Fibroblast of skin of scalp (primary cell): ENCODE measurements at regions not wholly inside any gene's neighbourhood (a gene's known extent, or its start where the extent isn't known, plus 50 kb on each side); places are given as distances from the start of the nearest gene placed in this dataset.

Experiments used
- DNase-seq: peaks from one replicate; pipeline ENCODE4 v3.0.0-alpha.2; 2013

DNA sequence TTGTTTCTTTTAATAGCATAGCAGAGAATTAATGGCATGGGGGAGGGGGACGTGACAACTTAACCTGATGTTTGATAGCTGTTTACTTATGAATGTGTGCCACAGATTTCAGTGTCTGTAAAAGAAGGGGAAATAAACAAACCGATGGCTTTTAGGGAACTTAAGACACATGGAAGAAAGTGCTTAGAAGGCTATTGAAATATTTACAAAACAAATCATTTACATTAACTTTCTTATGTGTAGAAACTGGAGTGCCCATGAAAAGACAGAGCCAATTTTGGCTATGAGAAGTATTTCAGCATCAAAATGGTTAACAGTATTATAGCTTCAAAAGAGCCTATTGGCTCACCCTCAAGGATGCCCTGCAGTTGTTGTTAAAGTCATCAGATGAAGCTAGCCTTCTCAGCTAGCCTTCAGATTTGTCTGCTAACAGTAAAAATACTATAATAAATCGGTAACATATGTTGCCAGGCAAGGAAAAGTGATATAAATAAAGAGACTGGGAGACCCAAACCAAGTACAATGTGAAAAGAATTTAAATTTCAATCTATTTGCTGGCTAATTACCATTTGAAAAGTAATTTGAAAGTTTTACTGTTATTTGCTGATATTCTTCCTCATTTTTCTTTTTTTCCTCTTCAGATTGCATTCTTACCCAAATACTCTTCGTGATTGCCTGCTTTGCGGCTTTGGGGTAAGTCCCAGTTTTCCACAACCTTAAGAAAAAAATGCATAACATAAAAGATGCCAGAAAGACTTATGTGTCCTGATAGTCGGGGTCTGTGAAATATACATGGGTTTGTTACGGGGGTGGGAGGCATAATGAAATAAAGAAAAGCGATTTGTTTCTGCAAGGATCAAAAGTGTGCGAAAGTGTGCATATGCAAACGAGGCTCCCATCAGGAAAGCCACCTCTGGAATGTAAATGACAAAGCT, 256.4 kb downstream of the MEIS1 start:
- DNase-seq, result peak; percentile 43

DNA sequence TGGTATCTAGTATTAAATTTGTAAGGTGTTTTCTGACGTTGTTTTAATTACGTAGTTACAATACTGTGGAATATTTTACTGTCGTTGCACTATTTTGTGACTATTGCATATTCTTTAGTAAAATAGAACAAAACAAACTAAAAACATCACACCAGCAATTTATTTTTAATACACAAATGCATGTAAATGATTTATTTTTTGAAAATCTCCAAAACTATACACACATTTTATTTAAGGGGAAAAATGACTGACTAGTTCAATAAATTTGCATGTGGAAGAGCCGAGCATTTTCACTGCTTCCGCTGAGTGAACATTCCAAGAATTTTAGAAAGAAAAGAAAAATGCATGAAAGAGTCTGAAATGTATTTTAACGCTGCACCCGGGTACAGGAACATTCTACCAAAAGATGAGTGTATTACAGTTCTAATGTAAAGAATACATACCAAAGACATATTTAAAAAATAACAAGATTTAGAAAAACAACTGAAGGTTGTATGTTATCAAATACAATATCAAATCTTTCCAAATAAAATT, 257.7 kb downstream of the MEIS1 start:
- peak; percentile 8 for DNase-seq

DNA sequence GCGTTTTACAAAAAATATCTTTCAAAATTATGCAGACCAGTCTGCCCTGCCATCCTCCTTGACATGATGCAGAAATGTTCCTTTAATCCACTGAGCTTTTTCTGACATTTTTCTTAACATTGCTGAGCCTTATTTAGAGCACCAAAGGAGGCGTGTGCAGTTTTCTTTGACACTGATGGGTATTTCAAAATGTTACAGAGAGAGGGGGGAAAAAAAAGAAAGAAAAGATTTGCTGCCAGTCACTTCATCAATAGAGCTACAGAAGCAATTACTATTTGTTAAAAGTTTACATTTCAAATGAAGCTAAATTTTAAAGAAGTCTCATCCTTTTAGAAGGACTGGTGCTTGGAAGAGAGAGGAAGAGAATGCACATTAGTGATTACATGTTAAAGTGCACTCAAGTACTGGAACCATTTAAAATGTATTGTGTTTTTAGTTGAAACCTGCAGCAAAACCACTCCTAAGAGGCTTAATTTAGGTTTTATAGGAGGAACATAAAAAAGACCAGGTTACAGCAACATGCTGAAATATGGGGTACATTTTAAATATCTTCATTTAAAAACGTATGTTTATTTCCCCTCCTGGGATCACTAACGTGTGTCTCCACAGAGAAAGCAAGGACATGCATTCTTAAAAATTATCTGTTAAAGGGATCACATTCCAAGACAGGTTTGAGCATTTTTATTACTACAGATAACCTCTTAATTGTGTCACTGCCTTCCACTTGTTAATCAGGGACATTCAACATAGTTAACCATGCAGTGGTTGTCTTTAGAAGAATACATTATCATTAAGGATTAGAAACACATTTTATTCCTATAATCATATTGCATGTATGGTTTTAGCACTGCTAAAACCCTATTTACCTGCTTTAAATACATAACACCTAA, 258.4 kb downstream of the MEIS1 start:
- DNase-seq, result no peak

DNA sequence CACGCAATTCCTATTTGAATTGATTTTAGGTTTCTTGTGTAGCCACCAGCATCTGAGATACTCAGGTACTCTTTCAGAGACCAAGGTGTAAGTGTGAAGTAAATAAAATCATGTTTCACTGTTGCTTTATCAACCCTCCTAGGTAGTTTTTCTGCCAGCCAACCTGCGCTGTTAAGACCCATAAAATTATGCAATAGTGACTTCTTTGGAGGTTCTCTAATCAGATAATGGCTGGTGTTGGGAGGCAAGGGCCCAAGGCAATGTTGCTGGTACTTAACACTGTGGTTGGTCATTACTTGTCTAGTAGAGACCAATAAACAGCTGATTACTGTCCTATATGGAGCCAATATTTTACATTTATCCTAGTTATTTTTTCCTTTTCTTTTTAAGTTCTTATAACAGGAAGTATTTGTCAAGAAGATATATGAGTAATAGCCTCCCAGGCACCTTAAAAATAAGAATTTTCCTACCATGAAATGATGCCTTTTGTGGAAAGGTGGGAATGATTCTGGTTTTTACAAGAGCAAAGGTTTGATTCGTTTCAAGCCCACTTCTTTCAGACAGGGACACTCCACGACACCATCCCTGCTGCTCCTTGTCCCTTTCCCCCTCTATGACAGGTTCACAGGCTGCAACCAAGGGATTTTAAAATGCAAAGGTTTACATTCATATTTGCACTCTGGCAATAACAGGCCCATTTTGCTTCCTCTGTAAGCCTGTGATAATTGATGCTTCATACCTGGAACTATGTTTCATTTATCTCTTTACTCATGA, 259.3 kb downstream of the MEIS1 start:
- no peak for DNase-seq

DNA sequence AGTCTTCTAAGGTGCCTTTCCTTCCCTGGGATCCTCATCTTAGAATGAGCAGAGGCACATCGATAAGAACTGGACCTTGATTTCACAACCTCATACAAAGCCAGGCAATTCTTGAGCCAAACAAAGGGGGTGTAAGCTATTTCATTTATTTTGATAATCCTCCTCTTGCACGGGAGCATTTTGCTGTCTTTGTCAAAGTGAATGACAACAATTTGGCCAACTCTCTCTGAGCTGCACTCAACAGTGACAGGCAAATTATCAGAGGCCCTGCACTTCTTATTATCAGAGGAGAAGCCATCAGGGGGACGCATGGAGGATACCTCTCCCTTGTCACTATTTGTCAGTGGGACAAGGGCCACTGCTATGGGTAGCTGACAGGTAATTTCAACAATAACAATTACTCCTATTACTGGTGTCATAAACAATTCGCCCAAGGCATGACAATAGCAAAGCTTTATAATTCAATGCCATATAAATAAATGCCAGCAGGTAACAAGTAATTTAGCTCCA, 260.4 kb downstream of the MEIS1 start:
- DNase-seq, result no peak

DNA sequence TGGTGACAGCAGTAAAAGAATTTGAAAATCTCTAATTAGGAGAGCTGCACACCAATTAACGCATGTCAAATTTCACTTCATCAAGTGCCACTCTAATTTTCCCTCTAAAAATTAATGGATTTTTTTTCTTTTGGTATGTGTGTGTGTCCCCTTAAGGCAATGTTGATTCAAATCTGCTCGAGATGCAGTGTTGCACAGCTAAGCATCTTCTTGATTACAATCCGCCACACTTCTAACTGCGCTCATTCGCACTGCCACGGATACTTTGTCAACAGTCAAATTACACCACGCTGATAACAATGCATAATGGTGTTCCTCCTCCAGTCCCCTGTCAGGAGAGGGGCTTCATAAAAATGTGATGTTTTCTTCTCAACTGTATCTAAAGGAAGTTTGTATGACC, 261.4 kb downstream of the MEIS1 start:
- no peak for DNase-seq

DNA sequence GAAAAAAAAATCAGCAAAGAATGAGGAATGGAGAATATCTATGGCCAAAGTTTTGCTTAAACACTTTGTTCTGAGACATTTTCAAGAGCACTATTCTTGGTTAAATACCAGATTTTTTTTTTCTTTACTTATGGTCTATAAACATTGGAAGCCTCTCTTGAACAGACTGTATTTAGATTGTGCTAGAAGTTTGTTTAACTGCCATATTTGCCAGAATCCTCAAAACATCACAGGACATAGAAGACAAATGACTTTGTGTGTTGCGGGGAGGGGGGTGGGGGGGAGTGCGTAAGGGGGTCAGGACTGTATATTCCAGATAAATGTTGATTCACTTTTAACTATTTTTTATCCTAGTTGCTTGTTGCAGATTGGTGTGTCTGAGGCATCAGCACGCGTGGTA, 262.0 kb downstream of the MEIS1 start:
- DNase-seq, result no peak

DNA sequence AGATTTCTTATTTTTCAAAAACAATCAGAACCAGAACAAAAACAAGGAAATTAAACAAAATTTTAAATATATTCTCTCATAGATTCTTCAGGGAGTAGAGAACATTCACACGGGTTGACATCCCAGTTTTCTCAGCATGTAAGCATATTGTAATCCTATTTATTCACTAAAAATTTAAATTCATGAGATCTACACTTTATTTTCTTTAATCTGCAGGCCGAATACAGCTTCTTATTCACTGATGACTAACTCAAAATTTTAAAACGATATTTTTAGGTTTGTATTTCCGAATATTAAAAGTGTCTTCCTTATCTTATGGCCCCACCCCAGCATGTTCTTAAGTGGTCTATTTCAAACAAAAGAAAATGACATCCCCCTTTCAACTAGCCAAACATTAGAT, 262.4 kb downstream of the MEIS1 start:
- DNase-seq, result no peak

DNA sequence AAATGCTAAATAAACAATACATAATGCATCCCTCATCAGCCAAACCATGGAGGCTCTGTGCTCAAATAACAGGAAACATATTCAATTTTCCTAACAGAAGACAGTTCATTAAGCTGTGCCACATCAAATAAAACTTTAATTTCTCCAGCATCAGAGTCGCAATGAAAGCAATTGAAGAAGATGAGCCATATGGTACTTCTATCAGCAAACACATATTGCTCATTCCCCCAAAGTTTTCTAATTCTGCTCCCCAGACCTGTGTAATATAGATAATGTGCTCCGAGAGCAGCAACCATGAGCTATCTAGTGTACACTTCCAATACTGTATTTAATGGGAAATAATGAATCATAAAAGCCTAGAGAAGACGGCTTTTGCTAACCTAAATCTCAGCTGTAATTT, 263.2 kb downstream of the MEIS1 start:
- DNase-seq, result no peak

DNA sequence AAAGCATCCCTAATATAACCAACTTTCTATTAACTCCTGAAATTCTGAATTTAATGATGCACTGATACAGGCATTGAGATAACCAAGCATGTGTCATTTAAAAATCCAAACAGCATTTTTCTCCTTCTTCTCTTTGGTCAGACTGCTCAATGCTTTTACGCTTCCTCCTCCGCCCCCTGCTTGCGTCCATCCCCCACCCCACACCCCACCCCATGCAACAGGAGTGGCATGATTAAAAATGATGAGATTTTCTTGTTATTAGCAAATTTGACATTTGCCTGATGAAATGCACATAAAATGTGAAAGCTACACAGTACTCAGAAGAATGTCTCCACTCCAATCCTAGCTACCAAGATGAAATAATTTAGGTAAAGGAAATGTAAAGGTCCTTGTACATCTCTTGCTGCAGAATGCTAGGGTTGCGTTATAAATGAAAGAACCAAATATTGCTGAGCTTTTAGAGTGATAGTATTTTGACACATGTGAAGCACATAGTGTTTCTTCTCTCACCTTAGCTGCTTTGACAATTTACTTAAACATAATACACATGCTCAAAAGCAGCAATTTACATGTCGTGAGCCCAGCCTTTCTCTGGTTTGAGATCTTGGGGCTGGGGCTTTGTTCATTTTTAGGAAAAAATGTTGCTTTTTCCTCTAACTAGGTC, 263.8 kb downstream of the MEIS1 start:
- no peak for DNase-seq

DNA sequence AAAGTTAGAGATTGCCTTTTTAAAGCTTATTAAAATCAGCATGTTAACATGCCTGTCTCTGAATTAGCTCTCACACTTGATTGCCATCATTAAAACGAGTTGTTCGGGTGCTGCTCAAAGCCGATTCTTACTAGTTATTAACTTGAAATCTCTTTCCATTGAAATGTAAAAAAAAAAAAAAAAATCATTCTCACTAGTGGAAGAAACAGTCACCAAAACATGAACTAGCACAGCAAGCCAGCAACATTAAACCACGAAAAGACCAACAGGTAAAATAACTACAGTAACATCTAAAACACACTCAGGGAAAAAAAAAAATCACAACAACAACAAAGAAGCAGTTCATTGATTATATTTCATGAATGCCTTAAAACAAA, 264.5 kb downstream of the MEIS1 start:
- no peak for DNase-seq

DNA sequence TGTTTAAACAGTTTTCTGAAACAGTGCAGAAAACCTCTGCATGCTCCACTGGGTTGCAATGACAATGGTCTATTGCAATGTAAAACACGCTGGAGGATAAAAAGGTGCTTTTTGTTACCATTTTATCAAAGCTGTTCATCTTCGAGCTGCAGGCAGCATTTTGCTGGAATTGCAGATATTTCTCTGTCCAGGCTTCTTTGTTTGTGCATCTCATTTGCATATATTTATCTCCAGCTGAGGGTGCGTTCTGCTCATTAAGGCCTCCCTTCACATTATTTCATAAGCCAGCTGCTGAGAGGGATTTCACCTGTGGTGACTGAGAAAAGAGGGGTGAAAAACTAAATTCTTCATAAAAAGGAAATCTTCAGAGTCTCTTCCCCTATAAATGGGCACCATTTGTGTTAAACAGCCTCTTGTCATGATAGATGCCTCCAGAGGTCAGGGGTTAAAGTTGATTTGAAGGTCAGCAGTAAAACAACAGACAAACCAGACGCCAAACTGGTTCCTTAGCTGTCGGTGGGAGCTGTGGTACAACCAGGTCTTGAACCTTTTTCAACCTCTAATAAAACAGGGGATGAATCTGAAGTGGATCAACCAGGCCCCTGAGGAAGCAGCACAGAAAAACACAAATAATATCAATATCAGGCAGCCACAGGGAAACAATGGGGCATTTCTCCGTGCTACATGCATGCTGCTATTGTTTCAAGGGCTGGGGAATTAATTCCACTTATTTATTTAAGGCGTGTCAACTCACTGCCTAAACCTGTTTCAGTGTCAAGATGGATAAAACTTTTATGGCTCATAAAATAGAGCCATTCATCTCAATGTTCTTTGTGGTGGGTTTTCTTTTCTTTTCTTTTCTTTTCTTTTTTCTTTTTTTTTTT, 265.1 kb downstream of the MEIS1 start:
- DNase-seq, result no peak

DNA sequence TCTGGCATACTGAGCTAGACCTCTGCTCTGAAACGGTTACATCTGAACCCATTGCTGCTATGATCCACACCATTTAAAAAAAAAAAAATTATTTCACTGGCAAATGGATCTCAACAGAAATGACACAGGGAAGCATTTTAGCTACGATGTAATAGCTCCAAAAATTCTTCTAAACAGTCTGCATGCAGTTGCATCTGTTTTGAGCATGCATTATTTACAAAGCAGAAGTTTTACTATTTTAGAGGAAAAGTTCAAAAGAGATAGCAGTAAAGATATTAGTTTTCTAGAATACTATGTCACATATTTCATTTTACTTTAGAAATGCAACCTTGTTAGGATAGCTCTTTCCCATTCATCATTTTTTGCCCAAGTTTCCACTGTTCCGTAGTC, 265.7 kb downstream of the MEIS1 start:
- no peak for DNase-seq

DNA sequence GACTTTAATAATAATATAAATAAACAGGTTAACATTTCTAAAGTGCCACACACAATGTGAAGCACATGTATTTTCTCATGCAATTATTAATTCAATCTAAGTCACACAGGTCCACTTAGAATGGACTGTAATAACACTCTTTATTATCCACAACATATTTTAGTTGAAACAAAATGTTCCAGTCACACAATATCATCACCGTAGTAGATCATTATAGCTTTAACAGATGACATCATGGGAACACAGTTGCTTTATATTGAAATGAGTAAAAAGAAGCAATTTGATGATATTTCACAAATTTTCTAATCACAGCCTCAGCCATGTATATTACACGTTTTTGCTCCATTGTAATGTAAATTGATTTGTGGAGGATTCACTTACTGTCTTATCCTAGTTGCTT, 266.3 kb downstream of the MEIS1 start:
- no peak for DNase-seq

DNA sequence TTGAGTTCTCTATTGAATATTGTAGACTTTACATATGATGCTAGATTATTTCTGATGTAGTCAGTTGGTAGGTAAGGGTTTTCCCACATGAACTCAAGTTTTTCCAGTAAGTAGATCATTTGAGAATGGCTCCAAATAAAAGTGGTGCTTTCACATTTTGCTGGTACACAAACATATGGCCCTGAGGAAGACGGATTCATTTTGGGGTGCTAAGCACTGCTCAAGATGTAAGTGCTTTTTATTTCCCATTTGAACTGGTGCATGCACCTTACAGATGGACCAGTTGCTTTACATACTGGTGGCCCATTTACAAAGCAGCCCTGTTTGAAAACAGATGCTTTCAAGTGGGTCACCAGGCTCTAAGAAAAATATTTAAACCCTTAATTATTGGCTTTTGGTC, 266.7 kb downstream of the MEIS1 start:
- DNase-seq, result no peak

DNA sequence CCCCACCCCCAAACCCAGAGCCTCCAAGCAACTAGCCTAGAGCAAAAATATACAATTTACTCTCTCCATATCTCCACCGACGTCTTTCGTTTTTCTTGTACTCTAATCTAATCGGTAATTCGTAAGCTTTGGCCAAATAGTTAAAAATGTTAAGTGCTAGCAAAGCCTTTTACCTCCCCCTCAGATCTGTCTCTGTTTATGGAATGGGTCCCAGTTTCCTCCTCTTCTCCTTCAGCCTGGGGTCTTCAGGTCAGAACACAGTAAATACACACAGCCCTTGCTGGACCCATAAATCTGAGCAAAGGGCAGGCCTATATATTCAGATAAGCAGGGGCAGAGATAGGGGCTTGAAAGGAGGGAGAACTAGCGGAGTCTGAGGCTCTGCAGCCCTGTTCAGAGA, 267.4 kb downstream of the MEIS1 start:
- no peak for DNase-seq

DNA sequence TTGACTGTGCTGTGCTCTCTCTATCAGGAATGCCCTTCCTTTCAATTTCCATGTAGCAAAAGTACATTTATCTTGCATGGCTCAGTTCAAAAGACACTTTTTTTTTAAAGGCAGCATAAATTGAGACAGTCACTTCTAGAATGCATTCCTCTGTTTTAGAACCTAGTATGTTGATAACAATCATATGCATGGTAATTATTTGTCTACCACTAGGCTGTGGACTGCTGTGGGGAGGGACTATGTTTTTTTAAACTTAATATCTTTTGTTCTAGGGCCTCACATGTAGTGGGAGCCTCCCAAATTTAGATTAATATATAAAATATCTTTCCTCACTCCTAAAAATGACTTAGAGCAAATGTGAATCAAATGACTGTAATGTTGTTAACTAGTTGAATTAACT, 269.9 kb downstream of the MEIS1 start:
- DNase-seq, result no peak

DNA sequence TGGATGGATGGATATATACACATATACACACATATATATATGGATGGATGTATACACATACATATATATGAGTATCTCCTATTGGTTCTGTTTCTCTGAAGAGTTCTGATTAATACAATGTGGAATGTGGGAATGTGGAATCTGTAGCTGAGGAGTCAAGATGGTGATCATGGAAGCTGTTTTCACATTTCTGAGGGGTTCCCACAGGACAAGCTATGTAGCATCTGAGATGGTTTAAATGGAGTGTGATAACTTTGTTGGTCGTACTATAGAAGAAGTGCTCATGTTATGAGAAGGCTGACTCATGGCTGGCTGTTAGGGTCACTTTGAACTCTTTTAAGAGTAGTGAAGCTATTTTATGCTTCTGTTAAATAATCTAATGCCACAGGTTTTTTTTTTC, 279.7 kb downstream of the MEIS1 start:
- DNase-seq, result peak; percentile 90

DNA sequence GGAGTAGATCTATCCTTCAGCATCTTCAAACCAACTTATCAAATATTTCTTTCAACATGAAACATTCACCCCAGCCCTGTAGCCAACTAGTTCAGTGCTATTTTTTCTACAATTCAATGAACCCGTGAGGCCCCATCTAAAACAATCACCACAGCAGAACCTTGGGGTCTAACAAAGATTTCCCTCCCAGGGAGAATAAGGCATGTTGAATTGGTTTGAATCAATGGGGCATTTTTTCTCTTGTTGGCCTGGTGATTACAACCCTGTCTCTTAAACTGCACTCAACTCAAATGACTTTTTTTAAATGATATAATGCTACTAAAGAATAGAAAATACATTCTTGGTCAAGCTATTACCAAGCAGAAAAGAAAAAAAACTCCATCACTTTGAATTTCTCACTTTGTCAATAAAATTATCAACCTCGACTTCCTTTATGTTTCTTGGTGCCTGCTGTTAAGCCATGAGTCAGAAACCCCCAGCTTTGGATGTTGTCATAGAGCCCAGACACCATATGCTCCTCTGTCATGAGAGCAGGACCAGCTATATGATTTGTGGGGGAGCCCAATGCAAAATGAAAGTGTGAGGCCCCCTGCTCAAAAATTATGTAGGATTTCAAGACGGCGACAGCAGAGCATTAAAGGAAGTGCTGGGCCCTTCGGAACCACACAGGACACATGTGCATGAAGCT, 282.4 kb downstream of the MEIS1 start:
- peak; percentile 77 for DNase-seq

DNA sequence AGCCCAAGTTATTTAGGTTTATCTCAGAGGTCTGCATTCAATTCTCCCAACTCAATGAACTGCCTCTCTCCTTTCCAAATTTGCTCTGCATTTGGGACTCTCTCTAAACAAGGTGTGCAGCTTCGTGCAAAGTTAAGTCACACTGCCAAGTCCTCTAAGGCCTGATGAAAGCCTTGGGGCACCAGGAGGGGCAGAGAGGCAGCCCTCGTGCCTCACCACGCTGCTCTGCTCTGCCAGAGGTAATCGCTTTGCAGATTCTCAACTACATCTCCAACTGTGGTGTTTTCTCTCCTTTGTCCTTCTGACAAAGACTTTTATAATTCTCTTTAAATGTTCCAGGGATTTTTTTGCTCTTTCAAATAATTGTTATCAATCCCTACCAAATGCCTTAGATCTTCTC, 283.0 kb downstream of the MEIS1 start:
- DNase-seq, result no peak
